Nephron progenitor cell (in vitro differentiated cells): ENCODE measurements at regions not wholly inside any gene's neighbourhood (a gene's known extent, or its start where the extent isn't known, plus 50 kb on each side); places are given as distances from the start of the nearest gene placed in this dataset.

ENCODE experiments used
- DNase-seq: peaks from one replicate; pipeline ENCODE4 v3.0.0; 2021
- H3K27ac Mint-ChIP-seq: 2 replicates; pipeline ENCODE4 v1.8.0; 2021; ENCODE audit warnings: mild to moderate bottlenecking, moderate library complexity, mixed read lengths
- H3K27me3 Mint-ChIP-seq: 2 replicates; pipeline ENCODE4 v1.8.0; 2021; ENCODE audit warnings: mild to moderate bottlenecking, low read depth, mixed read lengths; ENCODE audit not compliant: poor library complexity
- H3K36me3 Mint-ChIP-seq: 2 replicates; pipeline ENCODE4 v1.8.0; 2021; ENCODE audit warnings: low read depth, mixed read lengths
- H3K4me1 Mint-ChIP-seq: 2 replicates; pipeline ENCODE4 v1.8.0; 2021; ENCODE audit warnings: mixed read lengths
- H3K4me3 Mint-ChIP-seq: 2 replicates; pipeline ENCODE4 v1.8.0; 2021; ENCODE audit warnings: mild to moderate bottlenecking, moderate library complexity, mixed read lengths
- H3K9me3 Mint-ChIP-seq: 2 replicates; pipeline ENCODE4 v1.8.0; 2021; ENCODE audit warnings: mild to moderate bottlenecking, moderate library complexity, mixed read lengths
- TF ChIP-seq, protein P1 (sequence below): fragments of 200-600 bp; sonication (generic); IDR thresholded peaks from 2 replicates; pipeline ENCODE4 v1.5.0; 2021; ENCODE audit warnings: antibody characterized with exemption

DNA sequence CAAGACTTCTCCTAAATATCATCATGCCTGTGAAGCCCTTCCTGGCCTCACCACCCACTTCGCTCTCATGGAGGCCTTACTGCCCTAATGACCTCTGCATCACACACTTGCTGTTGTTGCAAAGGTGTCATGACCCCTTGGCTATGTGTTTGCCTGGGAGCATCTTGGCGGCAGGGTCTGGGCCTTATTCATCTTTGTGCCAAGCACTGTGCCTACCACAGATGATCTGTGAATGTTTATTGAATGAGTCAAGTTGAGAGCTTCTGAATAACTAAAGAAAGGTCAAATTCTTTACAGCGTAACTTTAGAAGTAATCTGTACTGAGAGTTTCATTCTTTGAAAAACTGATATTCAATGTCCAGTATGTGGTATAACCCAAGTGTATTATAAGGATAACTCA, 113.3 kb downstream of the TTC8 start:
- Mint-ChIP-seq H3K27me3 (peaks cover 10% of the 10 kb centered on the region), H3K27ac (no peak overlapping the region), H3K4me1 (peaks cover 6% of the 10 kb centered on the region), H3K4me3 (no peak overlapping the region), H3K9me3 (no peaks in the 10 kb centered on the region), H3K36me3 (no peaks in the 10 kb centered on the region)
- TF ChIP-seq, protein P1, sequence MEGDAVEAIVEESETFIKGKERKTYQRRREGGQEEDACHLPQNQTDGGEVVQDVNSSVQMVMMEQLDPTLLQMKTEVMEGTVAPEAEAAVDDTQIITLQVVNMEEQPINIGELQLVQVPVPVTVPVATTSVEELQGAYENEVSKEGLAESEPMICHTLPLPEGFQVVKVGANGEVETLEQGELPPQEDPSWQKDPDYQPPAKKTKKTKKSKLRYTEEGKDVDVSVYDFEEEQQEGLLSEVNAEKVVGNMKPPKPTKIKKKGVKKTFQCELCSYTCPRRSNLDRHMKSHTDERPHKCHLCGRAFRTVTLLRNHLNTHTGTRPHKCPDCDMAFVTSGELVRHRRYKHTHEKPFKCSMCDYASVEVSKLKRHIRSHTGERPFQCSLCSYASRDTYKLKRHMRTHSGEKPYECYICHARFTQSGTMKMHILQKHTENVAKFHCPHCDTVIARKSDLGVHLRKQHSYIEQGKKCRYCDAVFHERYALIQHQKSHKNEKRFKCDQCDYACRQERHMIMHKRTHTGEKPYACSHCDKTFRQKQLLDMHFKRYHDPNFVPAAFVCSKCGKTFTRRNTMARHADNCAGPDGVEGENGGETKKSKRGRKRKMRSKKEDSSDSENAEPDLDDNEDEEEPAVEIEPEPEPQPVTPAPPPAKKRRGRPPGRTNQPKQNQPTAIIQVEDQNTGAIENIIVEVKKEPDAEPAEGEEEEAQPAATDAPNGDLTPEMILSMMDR, result no peak
- no peak for DNase-seq

DNA sequence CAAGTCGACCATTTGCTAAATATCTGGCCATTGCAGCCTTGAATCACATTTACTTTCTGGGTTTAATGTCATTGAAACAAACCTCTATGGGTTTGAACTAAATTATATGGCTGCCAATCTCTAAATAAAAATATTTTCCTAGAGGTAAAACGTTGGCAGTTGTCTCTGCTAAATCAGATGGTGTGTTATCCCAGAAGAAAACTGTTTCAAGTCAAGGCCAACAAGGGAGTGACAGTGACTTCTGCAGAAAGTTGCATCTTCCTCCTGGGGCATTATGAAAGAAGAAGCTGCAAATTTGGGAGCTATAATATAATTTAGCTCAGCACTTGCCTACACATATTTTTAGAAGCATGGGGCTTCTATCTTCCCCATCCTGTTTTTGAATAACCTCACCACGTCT, 116.2 kb downstream of the TTC8 start:
- peaks cover 15% of the 10 kb centered on the region for H3K27me3 Mint-ChIP-seq
- no peak for DNase-seq
- TF ChIP-seq, protein P1, result no peak
- H3K4me1 Mint-ChIP-seq, result no peaks in the 10 kb centered on the region
- no peaks in the 10 kb centered on the region for H3K9me3 Mint-ChIP-seq
- no peaks in the 10 kb centered on the region for H3K36me3 Mint-ChIP-seq
- no peak overlapping the region for H3K4me3 Mint-ChIP-seq
- no peak overlapping the region for H3K27ac Mint-ChIP-seq

- H3K36me3 Mint-ChIP-seq, result no peaks in the 10 kb centered on the region
- TF ChIP-seq, protein P1, result no peak
- H3K4me1 Mint-ChIP-seq, result no peaks in the 10 kb centered on the region
- H3K27ac Mint-ChIP-seq, result no peak overlapping the region
- H3K4me3 Mint-ChIP-seq, result no peak overlapping the region
- DNase-seq, result no peak
- H3K27me3 Mint-ChIP-seq, result peaks cover 15% of the 10 kb centered on the region
- H3K9me3 Mint-ChIP-seq, result no peaks in the 10 kb centered on the region
These were observed 117.0 kb downstream of the TTC8 start for GRCh38 chr14:88941414-88941813.

- no peaks in the 10 kb centered on the region for H3K36me3 Mint-ChIP-seq
- DNase-seq, result no peak
- peaks cover 20% of the 10 kb centered on the region for H3K9me3 Mint-ChIP-seq
- H3K27ac Mint-ChIP-seq, result no peak overlapping the region
- H3K27me3 Mint-ChIP-seq, result peaks cover 17% of the 10 kb centered on the region
- H3K4me3 Mint-ChIP-seq, result no peak overlapping the region
- TF ChIP-seq, protein P1, result no peak
- H3K4me1 Mint-ChIP-seq, result no peaks in the 10 kb centered on the region
These were observed 123.5 kb downstream of the TTC8 start for GRCh38 chr14:88947646-88948598.

GRCh38 chr14:88950069-88950468, 125.6 kb downstream of the TTC8 start:
- H3K4me1 Mint-ChIP-seq, result no peaks in the 10 kb centered on the region
- peaks cover 3% of the 10 kb centered on the region for H3K27me3 Mint-ChIP-seq
- no peak for DNase-seq
- peaks cover 28% of the 10 kb centered on the region for H3K9me3 Mint-ChIP-seq
- TF ChIP-seq, protein P1, result no peak
- H3K4me3 Mint-ChIP-seq, result no peak overlapping the region
- H3K36me3 Mint-ChIP-seq, result no peaks in the 10 kb centered on the region
- H3K27ac Mint-ChIP-seq, result no peak overlapping the region

- H3K27ac Mint-ChIP-seq, result no peak overlapping the region
- H3K4me3 Mint-ChIP-seq, result no peak overlapping the region
These were observed 126.9 kb downstream of the TTC8 start for GRCh38 chr14:88951370-88951769.

More at GRCh38 chr14:88951370-88951769, 126.9 kb downstream of the TTC8 start:
- TF ChIP-seq, protein P1, result no peak
- Mint-ChIP-seq H3K27me3 (peaks cover 3% of the 10 kb centered on the region), H3K36me3 (no peaks in the 10 kb centered on the region), H3K4me1 (no peaks in the 10 kb centered on the region), H3K9me3 (peaks cover 28% of the 10 kb centered on the region)
- no peak for DNase-seq
